ENCODE measurements at regions not wholly inside any gene's neighbourhood (a gene's known extent, or its start where the extent isn't known, plus 50 kb on each side); places are given as distances from the start of the nearest gene placed in this dataset.

GRCh38 chr3:152185891-152186630 is 82.7 kb upstream of the MBNL1 start:
- Mint-ChIP-seq H3K9me3 (no peaks in the 10 kb centered on the region), H3K27ac (peak overlapping the region in 1 of 3 experiments; percentile 19; a peak in 1 of 7 replicates), H3K4me1 (no peaks in the 10 kb centered on the region), H3K36me3 (ENCODE audit: insufficient read depth in 1 of 3, low read depth in 3 of 3) (no peaks in the 10 kb centered on the region), H3K4me3 (no peak overlapping the region), H3K27me3 (ENCODE audit: low read depth) (no peaks in the 10 kb centered on the region)
- no peak overlapping the region for H3T11ph ChIP-seq (ENCODE audit: low read length)
- no peaks in the 10 kb centered on the region for H3K79me2 ChIP-seq (ENCODE audit: insufficient read depth, low read length)
- H3K27ac ChIP-seq (ENCODE audit: insufficient read length, low read depth, low read length): no peak overlapping the region
- H3K23ac ChIP-seq (ENCODE audit: insufficient read length, low read depth, low read length): no peak overlapping the region
- H3K4ac ChIP-seq (ENCODE audit: low read depth, low read length): no peak overlapping the region
- H2BK120ac ChIP-seq (ENCODE audit: low read depth, low read length, poor library complexity, severe bottlenecking): no peak overlapping the region
- no peak overlapping the region for H3K9ac ChIP-seq (ENCODE audit: extremely low read depth, insufficient read length, low read length)
- no peaks in the 10 kb centered on the region for H3K23me2 ChIP-seq (ENCODE audit: insufficient read length, low read depth, low read length, poor library complexity, severe bottlenecking)
- H4K91ac ChIP-seq (ENCODE audit: insufficient read length, low read depth, low read length): no peak overlapping the region
- H3K27me3 ChIP-seq (ENCODE audit: insufficient read depth, low read length): no peaks in the 10 kb centered on the region
- H3K18ac ChIP-seq (ENCODE audit: insufficient read length, low read depth, low read length): no peak overlapping the region
- no peak overlapping the region for H2BK15ac ChIP-seq (ENCODE audit: low read depth, low read length)
- H2BK12ac ChIP-seq (ENCODE audit: insufficient read length, low read depth, low read length): no peak overlapping the region
- H3K79me1 ChIP-seq (ENCODE audit: insufficient read depth, low read depth, low read length, poor library complexity, severe bottlenecking): no peaks in the 10 kb centered on the region
- no peak overlapping the region for H2AFZ ChIP-seq (ENCODE audit: low read length)
- H4K20me1 ChIP-seq (ENCODE audit: control insufficient read depth, insufficient read depth, insufficient read length): no peaks in the 10 kb centered on the region
- H2BK5ac ChIP-seq (ENCODE audit: insufficient read length, low read length): no peak overlapping the region
- no peak overlapping the region for H2AK5ac ChIP-seq (ENCODE audit: insufficient read length, low read length)
- WGBS (ENCODE audit: extremely low coverage, insufficient read length, low lambda C conversion rate): no CpG with 5 or more reads among the region's 6 CpGs
- H3K56ac ChIP-seq (ENCODE audit: insufficient read length, low read depth, low read length): no peak overlapping the region
- H3K4me1 ChIP-seq (ENCODE audit: insufficient read depth, low read length): no peaks in the 10 kb centered on the region
- H2BK20ac ChIP-seq (ENCODE audit: low read depth, low read length, poor library complexity, severe bottlenecking): no peak overlapping the region
- TF ChIP-seq, protein P1, sequence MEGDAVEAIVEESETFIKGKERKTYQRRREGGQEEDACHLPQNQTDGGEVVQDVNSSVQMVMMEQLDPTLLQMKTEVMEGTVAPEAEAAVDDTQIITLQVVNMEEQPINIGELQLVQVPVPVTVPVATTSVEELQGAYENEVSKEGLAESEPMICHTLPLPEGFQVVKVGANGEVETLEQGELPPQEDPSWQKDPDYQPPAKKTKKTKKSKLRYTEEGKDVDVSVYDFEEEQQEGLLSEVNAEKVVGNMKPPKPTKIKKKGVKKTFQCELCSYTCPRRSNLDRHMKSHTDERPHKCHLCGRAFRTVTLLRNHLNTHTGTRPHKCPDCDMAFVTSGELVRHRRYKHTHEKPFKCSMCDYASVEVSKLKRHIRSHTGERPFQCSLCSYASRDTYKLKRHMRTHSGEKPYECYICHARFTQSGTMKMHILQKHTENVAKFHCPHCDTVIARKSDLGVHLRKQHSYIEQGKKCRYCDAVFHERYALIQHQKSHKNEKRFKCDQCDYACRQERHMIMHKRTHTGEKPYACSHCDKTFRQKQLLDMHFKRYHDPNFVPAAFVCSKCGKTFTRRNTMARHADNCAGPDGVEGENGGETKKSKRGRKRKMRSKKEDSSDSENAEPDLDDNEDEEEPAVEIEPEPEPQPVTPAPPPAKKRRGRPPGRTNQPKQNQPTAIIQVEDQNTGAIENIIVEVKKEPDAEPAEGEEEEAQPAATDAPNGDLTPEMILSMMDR (conservative IDR thresholded peaks at IDR 0.05): no peak
- no peak overlapping the region for H3K4me2 ChIP-seq (ENCODE audit: insufficient read depth, insufficient read length, low read length)
- H4K5ac ChIP-seq (ENCODE audit: insufficient read length, low read depth, low read length): no peak overlapping the region
- H3K9me3 ChIP-seq (ENCODE audit: control insufficient read depth, low read depth, low read length): no peaks in the 10 kb centered on the region
- no peak overlapping the region for H4K8ac ChIP-seq (replicated peaks; ENCODE audit: insufficient read length, low read depth, low read length)
- DNase-seq: no peak
- H3K14ac ChIP-seq (ENCODE audit: insufficient read depth, low read length): no peak overlapping the region

All from H9 (cell line).